Hippocampal formation (tissue), 2 donors: ENCODE measurements at regions not wholly inside any gene's neighbourhood (a gene's known extent, or its start where the extent isn't known, plus 50 kb on each side); places are given as distances from the start of the nearest gene placed in this dataset.

ENCODE experiments used
- DNase-seq, 2 donors: peaks; one replicate each; lab custom pipeline; 2025; lab: John Stamatoyannopoulos, UW

GRCh38 chr14:35222872-35223466, 69.2 kb upstream of the PSMA6 start:
- DNase-seq = no peak

DNA sequence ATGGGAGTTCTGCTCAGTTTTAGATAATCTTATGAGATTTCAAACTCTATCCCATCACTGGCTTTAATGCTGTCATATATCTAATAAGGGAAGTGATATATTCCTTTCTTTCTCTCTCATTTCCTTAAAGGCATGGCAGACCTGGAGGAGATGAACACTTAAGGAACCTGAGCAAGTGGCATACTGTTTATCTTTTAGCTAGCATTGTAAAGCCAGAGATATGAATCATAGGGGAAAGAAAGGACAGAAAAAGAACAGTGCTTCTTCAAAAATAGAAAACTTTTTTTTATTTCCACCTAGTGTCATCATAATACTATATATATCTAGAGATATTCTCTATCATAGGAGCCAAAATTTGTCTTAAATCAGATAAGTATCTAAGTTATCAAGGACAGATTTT, 68.3 kb upstream of the PSMA6 start:
- no peak for DNase-seq

- no peak for DNase-seq
Measured at GRCh38 chr14:35224615-35225014, 67.6 kb upstream of the PSMA6 start.

GRCh38 chr14:35229084-35229791, 62.9 kb upstream of the PSMA6 start:
- DNase-seq = peak in 1 of 2 donors; percentile 23

DNA sequence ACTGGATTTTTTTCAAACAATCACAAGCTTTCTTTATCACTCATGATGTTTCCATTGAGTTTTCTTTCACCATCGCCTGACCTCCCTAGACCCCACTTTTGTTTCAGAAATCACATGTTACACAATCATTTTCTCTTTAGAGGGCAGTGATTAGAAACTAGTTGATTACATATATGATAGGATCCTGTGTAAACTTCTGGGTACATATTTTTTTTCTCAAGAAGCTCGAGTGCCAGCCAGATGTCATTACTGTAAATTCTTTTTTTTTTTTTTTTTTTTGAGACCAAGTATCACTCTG, 62.4 kb upstream of the PSMA6 start:
- DNase-seq = no peak

DNA sequence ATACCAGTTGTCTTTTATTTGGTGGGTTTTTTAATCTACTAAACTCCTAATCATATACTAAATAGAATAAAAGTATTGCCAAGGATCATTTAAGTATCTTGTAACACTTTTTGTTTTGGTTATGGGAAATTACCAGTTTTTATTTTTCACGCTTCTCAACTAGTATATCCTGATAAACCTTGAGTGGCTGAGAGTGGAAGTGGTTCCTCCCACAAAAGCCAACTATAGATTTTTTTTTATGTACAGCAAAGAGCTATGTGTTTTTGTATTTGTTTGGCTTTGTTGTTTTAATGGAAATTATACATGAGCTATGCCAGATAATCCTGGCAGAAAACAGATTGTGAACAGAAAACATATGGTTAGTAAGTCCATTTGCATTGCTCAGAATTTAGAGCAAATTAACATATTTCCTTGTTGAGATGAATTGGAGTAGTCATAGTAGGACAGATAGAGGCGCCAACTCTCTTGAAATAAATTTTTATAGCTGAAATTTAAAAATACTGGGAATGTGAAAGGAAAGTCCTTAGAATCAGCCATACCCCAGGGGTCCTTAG, 60.9 kb upstream of the PSMA6 start:
- DNase-seq = no peak

DNA sequence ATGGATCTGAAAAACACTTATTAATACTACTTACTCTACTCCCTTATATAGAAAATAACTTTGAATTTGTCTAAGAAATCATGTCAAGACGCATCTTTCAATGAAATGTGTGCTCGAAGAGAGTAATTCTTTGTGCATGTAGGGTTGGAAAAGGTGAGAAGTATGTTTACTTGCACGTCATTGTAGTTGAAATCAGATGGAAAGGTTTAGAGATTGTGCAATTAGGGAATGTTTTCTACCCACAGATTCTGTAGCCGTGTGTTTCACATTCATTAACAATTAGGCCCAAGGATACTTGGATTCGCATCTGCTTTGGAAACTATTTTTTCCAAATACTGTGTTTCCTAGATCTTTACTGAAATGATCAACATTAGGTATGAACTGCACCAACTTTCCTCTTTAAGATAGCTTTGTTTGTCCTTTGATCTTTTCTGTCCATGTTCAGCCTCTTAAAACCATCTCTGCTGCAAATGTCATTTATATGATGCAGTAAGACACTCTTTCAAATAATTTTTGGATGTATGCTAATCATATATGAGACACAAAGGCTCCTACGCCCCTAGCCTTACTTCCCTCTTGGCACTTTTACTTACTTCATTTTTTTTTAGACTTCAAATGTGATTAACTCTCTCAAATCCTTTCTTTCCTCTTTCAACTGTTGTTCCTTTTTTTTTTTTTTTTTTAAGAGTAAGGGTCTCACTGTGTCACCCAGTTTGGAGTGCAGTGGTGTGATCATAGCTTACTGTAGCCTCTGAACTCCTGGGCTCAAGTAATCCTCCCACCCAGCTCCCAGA, 58.0 kb upstream of the PSMA6 start:
- no peak for DNase-seq

DNA sequence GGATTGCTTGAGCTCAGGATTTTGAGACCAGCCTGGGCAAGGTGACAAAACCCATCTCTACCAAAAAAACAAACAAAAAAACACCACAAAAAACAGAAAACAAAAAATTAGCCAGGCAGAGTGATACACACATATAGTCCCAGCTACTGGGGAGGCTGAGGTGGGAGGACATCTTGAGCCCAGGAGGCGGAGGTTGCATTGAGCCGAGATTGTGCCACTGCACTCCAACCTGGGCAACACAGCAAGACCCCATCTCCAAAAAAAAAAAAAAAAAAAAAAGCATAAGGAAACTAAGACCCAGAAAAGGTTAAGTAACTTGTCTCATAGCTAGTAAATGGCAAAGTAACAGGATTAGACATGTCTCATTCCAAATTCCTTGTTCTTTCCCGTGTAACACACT, 56.3 kb upstream of the PSMA6 start:
- no peak for DNase-seq

- DNase-seq = no peak
Measured at GRCh38 chr14:35236806-35237205, 55.4 kb upstream of the PSMA6 start.

DNA sequence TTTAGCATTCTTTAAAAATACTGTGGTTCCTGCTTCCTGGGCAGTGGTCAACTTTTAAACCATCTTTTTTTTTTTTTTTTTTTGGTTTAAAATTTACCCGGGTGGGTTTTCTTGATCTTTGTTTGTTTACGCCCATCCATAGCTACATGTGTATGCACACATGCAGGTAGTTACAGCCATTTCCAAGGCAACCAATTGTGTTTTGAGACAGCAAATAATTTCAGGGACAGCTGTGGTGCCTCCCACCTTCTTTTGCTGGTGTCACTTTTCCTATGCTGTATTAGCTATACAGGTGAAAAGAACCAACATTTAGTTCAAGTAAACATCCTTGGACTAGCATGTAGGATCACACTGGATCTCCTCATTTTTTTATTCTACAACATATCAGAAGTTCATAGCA, 52.0 kb upstream of the PSMA6 start:
- DNase-seq = no peak
